Activated CD4-positive, alpha-beta T cell treated with anti-CD3 and anti-CD28 coated beads, Interleukin-2, amount 10 ng/mL, durations not matched to agents 24 days and 14 days (primary cell): ENCODE measurements at regions not wholly inside any gene's neighbourhood (a gene's known extent, or its start where the extent isn't known, plus 50 kb on each side); places are given as distances from the start of the nearest gene placed in this dataset.

ENCODE experiments used
- DNase-seq: peaks from one replicate; pipeline ENCODE4 v3.0.0; 2022
- H3K27ac Mint-ChIP-seq: one replicate; pipeline ENCODE4 v1.8.0; 2022; ENCODE audit warnings: mild to moderate bottlenecking, mixed read lengths
- H3K27me3 Mint-ChIP-seq: one replicate; pipeline ENCODE4 v1.8.0; 2022; ENCODE audit warnings: mixed read lengths
- H3K36me3 Mint-ChIP-seq: one replicate; pipeline ENCODE4 v1.8.0; 2022; ENCODE audit warnings: low read depth, mild to moderate bottlenecking, mixed read lengths
- H3K4me1 Mint-ChIP-seq: one replicate; pipeline ENCODE4 v1.8.0; 2021; ENCODE audit warnings: mixed read lengths
- H3K4me3 Mint-ChIP-seq: one replicate; pipeline ENCODE4 v1.8.0; 2022; ENCODE audit warnings: mild to moderate bottlenecking, moderate library complexity, mixed read lengths
- H3K9me3 Mint-ChIP-seq: one replicate; pipeline ENCODE4 v1.8.0; 2021; ENCODE audit warnings: mixed read lengths
- intact Hi-C: fragments of 100-400 bp; cut with micrococcal nuclease; formaldehyde crosslinking; loops from one replicate; pipeline ENCODE4 v1.15.1; 2023

- Mint-ChIP-seq H3K27me3 (peaks cover 7% of the 10 kb centered on the region), H3K27ac (no peak overlapping the region), H3K4me3 (no peak overlapping the region), H3K36me3 (no peaks in the 10 kb centered on the region), H3K9me3 (no peaks in the 10 kb centered on the region), H3K4me1 (no peaks in the 10 kb centered on the region)
- intact Hi-C loops = loop anchor here (5.0 kb wide), 1 partner anchor 36 kb away; no protein-coding TSS in a partner anchor
- DNase-seq = no peak
Observed at GRCh38 chr13:39133781-39134180, 95.5 kb downstream of the NHLRC3 start.

DNA sequence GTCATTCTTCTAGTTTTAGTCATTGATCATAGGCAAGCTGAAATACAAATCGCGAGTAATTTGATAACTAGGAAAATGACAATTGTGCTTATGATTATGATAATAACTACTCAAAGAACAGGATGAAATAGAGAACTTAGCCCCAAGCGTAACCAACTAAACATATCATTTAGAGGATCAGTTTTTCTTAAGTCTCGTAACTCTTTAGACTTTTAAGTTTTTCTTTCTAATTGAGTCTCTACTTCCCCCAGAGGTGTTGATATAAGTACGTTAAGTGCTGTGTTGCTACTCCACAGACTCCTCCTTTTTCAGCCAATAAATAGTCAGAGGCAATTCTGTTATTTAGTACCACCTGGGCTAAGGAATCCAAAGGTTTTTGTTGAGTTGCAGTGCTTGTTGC lies 96.3 kb downstream of the NHLRC3 start:
- Mint-ChIP-seq H3K36me3 (no peaks in the 10 kb centered on the region), H3K4me3 (no peak overlapping the region), H3K27me3 (peaks cover 4% of the 10 kb centered on the region), H3K9me3 (no peaks in the 10 kb centered on the region), H3K27ac (no peak overlapping the region), H3K4me1 (no peaks in the 10 kb centered on the region)
- DNase-seq = no peak
- intact Hi-C loops = loop anchor here (5.0 kb wide), 1 partner anchor 37 kb away; no protein-coding TSS in a partner anchor

GRCh38 chr13:39144391-39144790 lies 106.1 kb downstream of the NHLRC3 start:
- H3K27me3 Mint-ChIP-seq = peaks cover 28% of the 10 kb centered on the region
- H3K36me3 Mint-ChIP-seq = no peaks in the 10 kb centered on the region
- H3K27ac Mint-ChIP-seq = no peak overlapping the region
- peaks cover 14% of the 10 kb centered on the region for H3K4me1 Mint-ChIP-seq
- no peaks in the 10 kb centered on the region for H3K9me3 Mint-ChIP-seq
- no peak for DNase-seq
- intact Hi-C loops = loop anchor here (10.0 kb wide), 1 partner anchor 530 kb away; no protein-coding TSS in a partner anchor
- H3K4me3 Mint-ChIP-seq = no peak overlapping the region

GRCh38 chr13:39144941-39145533 lies 106.8 kb downstream of the NHLRC3 start:
- peak; percentile 70 for DNase-seq
- Mint-ChIP-seq H3K4me1 (peaks cover 14% of the 10 kb centered on the region), H3K9me3 (no peaks in the 10 kb centered on the region), H3K27me3 (peaks cover 26% of the 10 kb centered on the region), H3K4me3 (no peak overlapping the region), H3K27ac (no peak overlapping the region), H3K36me3 (no peaks in the 10 kb centered on the region)
- intact Hi-C loops = loop anchor here (5.0 to 10.0 kb wide), 4 partner anchors 48 to 530 kb away; no protein-coding TSS in a partner anchor

DNA sequence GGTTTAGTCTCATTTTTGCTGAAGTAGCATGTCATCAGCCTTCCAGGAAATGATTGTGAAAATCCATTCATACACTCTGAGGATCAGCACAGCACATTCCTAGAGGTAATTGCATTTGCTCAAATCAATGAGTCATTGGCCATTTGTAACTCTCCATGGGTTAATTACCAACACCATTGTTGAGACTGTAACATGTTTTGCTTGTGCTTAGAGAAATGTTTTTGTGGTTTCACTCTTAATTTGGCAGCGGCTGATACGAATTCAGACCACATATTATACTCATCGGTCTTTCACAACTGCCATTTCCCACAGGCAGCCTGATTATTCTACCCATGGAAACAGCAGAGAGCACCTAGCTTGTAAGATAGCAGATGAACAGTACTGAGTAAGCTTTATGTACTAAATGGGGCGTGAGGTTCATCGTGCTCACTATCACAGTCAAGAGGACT lies 110.3 kb downstream of the NHLRC3 start:
- Mint-ChIP-seq H3K4me1 (peaks cover 14% of the 10 kb centered on the region), H3K27me3 (peaks cover 15% of the 10 kb centered on the region), H3K9me3 (no peaks in the 10 kb centered on the region), H3K36me3 (no peaks in the 10 kb centered on the region), H3K4me3 (no peak overlapping the region), H3K27ac (peak overlapping the region; percentile 59)
- intact Hi-C loops = loop anchor here (2.0 to 10.0 kb wide), 5 partner anchors 48 to 526 kb away; no protein-coding TSS in a partner anchor
- DNase-seq = no peak

DNA sequence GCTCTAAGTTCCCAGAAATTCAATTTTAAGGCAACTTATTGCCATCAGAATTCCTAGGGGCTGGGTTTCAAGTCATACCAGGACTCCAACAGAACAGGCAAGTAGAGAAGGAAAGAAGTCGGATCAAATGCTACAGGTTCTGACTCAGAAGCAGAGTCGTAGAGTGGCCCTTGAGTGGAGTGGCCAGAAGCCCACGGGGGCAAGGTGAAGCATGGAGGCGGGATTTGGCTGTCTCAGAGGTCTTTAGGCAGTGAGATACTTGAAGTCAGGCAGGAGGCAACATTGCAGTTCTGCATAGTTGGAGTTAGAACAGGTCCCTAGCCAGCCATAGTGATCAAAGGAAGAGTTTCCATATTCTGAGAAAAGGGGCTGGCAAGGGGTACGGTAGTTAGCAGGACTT lies 111.6 kb downstream of the NHLRC3 start:
- intact Hi-C loops = loop anchor here (2.0 to 10.0 kb wide), 5 partner anchors 47 to 525 kb away; no protein-coding TSS in a partner anchor
- H3K27me3 Mint-ChIP-seq = peaks cover 15% of the 10 kb centered on the region
- no peak overlapping the region for H3K27ac Mint-ChIP-seq
- no peaks in the 10 kb centered on the region for H3K36me3 Mint-ChIP-seq
- H3K9me3 Mint-ChIP-seq = no peaks in the 10 kb centered on the region
- peaks cover 10% of the 10 kb centered on the region for H3K4me1 Mint-ChIP-seq
- no peak overlapping the region for H3K4me3 Mint-ChIP-seq
- no peak for DNase-seq

GRCh38 chr13:39154041-39154440 lies 115.8 kb downstream of the NHLRC3 start:
- Mint-ChIP-seq H3K36me3 (no peaks in the 10 kb centered on the region), H3K4me3 (no peak overlapping the region), H3K9me3 (no peaks in the 10 kb centered on the region), H3K4me1 (no peaks in the 10 kb centered on the region), H3K27ac (no peak overlapping the region), H3K27me3 (peaks cover 22% of the 10 kb centered on the region)
- no peak for DNase-seq
- intact Hi-C loops = no loop called here

GRCh38 chr13:39159393-39159792 lies 121.1 kb downstream of the NHLRC3 start:
- intact Hi-C loops = no loop called here
- H3K4me3 Mint-ChIP-seq = no peak overlapping the region
- H3K9me3 Mint-ChIP-seq = no peaks in the 10 kb centered on the region
- peaks cover 1% of the 10 kb centered on the region for H3K4me1 Mint-ChIP-seq
- no peaks in the 10 kb centered on the region for H3K36me3 Mint-ChIP-seq
- peaks cover 17% of the 10 kb centered on the region for H3K27me3 Mint-ChIP-seq
- H3K27ac Mint-ChIP-seq = no peak overlapping the region
- no peak for DNase-seq

DNA sequence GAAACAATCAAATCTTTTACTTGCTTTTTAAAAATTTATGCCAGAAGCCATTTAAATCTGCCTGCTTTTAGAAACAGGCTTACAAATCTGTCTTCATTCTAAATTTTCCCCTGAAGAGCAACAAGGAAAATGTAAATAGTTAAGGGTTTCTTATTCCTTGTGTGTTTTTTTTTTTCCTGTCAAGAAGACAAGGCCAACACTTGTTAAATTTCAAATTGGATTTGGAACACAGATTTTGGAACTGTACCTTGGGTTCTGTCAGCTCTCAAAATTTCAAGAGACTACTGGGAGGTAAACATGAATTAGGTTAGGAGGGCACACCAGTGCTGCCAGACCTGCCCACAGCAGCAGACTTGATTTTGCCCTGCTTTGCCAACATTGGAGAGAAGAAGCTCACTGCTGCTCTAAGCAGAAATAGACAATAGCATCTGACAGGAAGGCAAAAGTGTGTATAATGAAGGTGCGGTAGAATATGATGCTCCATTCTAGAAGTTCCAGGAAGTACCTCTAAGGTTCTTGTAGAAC lies 121.7 kb downstream of the NHLRC3 start:
- Mint-ChIP-seq H3K27ac (no peak overlapping the region), H3K4me1 (peaks cover 1% of the 10 kb centered on the region), H3K27me3 (peaks cover 14% of the 10 kb centered on the region), H3K36me3 (no peaks in the 10 kb centered on the region), H3K4me3 (no peak overlapping the region), H3K9me3 (no peaks in the 10 kb centered on the region)
- intact Hi-C loops = no loop called here
- no peak for DNase-seq

DNA sequence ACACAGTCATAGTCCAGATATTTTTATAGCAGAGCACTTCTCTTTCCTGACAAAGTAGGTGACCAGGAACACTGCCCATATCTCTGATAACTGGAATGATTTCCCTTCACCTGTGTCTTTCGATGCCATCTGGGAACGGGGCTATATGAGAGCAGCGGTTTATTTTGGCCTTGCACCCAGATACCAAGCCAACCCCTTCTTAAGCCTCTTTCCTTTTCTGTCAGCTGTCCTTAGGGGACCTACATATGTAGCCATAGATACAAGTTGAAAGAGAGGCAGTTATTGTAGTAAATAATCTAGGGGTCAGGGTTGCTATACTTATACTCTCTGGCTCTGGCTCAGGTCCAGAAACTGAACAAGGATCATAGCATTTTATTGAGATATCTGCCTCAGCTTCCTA lies 128.8 kb downstream of the NHLRC3 start:
- H3K9me3 Mint-ChIP-seq = no peaks in the 10 kb centered on the region
- intact Hi-C loops = no loop called here
- peaks cover under 1% of the 10 kb centered on the region for H3K27me3 Mint-ChIP-seq
- no peaks in the 10 kb centered on the region for H3K36me3 Mint-ChIP-seq
- no peak overlapping the region for H3K4me3 Mint-ChIP-seq
- H3K27ac Mint-ChIP-seq = no peak overlapping the region
- DNase-seq = no peak
- no peaks in the 10 kb centered on the region for H3K4me1 Mint-ChIP-seq

DNA sequence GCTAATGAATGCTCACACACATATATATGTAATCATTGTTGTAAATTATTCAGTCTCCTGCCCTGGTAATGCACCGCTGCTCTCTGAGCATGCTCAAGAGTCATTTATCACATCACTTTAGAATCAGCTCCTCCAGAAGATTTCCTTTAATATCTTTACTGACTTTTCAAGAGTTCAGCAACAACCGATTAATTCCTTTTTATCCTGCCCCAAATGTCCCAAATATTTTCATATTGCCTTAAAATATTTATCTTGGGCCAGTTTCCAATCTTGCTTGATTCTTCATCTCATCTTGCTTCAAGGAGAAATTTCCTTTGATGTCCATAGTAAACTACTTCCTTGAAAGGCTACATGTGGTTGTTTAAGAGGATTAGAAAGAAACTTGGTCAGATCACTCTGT lies 132.5 kb downstream of the NHLRC3 start:
- Mint-ChIP-seq H3K9me3 (no peaks in the 10 kb centered on the region), H3K27me3 (peaks cover 2% of the 10 kb centered on the region), H3K4me3 (no peak overlapping the region), H3K4me1 (no peaks in the 10 kb centered on the region), H3K36me3 (no peaks in the 10 kb centered on the region), H3K27ac (no peak overlapping the region)
- DNase-seq = no peak
- intact Hi-C loops = no loop called here

- Mint-ChIP-seq H3K9me3 (no peaks in the 10 kb centered on the region), H3K27ac (no peak overlapping the region), H3K4me3 (no peak overlapping the region), H3K4me1 (no peaks in the 10 kb centered on the region), H3K36me3 (no peaks in the 10 kb centered on the region), H3K27me3 (peaks cover 10% of the 10 kb centered on the region)
- intact Hi-C loops = no loop called here
- no peak for DNase-seq
Observed at GRCh38 chr13:39185326-39185725, 147.1 kb downstream of the NHLRC3 start.

DNA sequence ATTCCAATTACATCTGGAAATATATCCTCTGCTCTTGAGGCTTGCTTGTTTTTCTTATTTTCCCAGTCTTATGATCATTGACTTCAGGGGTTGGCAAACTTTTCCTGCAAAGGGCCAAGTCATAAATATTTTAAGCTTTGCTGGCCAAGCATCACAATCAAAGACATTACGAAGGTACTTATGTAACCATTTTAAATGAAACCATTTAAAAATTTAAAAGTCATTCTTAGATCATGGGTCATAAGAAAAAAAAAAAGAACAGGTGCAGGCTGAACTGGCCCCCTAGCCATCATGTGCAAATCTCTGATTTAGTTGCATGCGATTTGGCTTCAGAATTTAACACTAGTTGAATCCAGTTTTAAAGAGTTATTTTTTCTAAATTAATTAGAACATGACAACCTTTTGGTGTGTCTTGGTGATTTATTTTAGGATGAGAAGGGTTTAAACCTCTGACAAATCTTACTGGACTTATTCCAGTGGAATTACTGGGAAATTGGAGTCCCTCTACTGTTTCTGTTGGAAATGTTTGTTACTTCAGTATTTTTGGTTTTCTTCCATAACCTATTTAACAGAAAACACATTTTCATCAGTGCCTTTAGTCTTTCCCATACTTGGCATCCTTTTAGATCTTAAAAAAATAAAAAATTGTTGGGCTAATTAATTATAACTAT lies 148.1 kb downstream of the NHLRC3 start:
- Mint-ChIP-seq H3K9me3 (no peaks in the 10 kb centered on the region), H3K4me3 (no peak overlapping the region), H3K36me3 (no peaks in the 10 kb centered on the region), H3K27me3 (peaks cover 10% of the 10 kb centered on the region), H3K4me1 (peaks cover under 1% of the 10 kb centered on the region), H3K27ac (no peak overlapping the region)
- no peak for DNase-seq
- intact Hi-C loops = no loop called here

DNA sequence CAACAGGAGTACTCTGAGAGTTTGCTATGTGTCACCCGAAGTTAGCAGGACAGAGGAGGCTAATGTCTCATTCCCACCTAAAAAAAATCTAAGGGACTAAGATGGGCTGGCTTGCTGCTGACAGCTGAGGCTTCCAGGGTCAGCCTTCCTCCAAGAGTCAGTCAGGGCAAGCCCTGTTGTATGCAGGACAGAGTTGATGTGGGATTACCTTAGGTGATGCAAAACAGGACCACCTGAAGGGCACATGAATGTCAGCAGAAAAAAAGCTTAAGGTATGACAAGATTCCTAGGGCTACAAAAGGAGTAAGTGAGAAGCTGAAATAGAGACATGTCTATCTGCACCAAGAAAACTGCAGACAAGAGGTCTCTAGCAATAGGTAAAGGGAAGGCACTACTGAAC lies 151.5 kb downstream of the NHLRC3 start:
- Mint-ChIP-seq H3K27me3 (peaks cover 10% of the 10 kb centered on the region), H3K36me3 (no peaks in the 10 kb centered on the region), H3K4me3 (no peak overlapping the region), H3K27ac (no peak overlapping the region), H3K9me3 (no peaks in the 10 kb centered on the region), H3K4me1 (peaks cover 2% of the 10 kb centered on the region)
- intact Hi-C loops = no loop called here
- DNase-seq = no peak
